ENCODE measurements at regions not wholly inside any gene's neighbourhood (a gene's known extent, or its start where the extent isn't known, plus 50 kb on each side); places are given as distances from the start of the nearest gene placed in this dataset.

GRCh38 chr18:49663899-49664890 is 102.3 kb downstream of the LIPG start:
- TF ChIP-seq CTCF (IDR thresholded peaks at IDR 0.05 in 4 of 5, conservative IDR thresholded peaks at IDR 0.05 in 1 of 5) (no peak), POLR2A (IDR thresholded peaks at IDR 0.05) (no peak)
